HG02571 (cell line): ENCODE measurements at regions not wholly inside any gene's neighbourhood (a gene's known extent, or its start where the extent isn't known, plus 50 kb on each side); places are given as distances from the start of the nearest gene placed in this dataset.
"Not testable (repeated sequence)": the region's sequence is repeated elsewhere in the genome, so short reads cannot be mapped to it uniquely, and the experiment has no call there.

Experiments used
- ATAC-seq: cut with Tn5 transposase; IDR thresholded peaks from one replicate; pipeline ENCODE4 v1.9.1; 2021; ENCODE audit warnings: mild to moderate bottlenecking, moderate library complexity; ENCODE audit not compliant: unreplicated experiment

GRCh38 chr9:100639854-100640253 is 62.0 kb downstream of the CAVIN4 start:
- no peak for ATAC-seq

- no peak for ATAC-seq
Observed at GRCh38 chr9:100640447-100641050, 62.7 kb downstream of the CAVIN4 start.

GRCh38 chr9:100641166-100641565 is 63.3 kb downstream of the CAVIN4 start:
- no peak for ATAC-seq

- no peak for ATAC-seq
Observed at GRCh38 chr9:100652850-100653249, 75.0 kb downstream of the CAVIN4 start.

GRCh38 chr9:100653643-100654334 is 75.9 kb downstream of the CAVIN4 start:
- no peak for ATAC-seq

- ATAC-seq, result not testable (repeated sequence)
Observed at GRCh38 chr9:100656851-100657250, 79.0 kb downstream of the CAVIN4 start.

GRCh38 chr9:100661668-100662067 is 83.8 kb downstream of the CAVIN4 start:
- no peak for ATAC-seq

GRCh38 chr9:100662122-100662521 is 84.2 kb downstream of the CAVIN4 start:
- no peak for ATAC-seq

GRCh38 chr9:100667448-100667847 is 89.6 kb downstream of the CAVIN4 start:
- ATAC-seq, result no peak

GRCh38 chr9:100668024-100668423 is 90.1 kb downstream of the CAVIN4 start:
- no peak for ATAC-seq

GRCh38 chr9:100669968-100670367 is 92.1 kb downstream of the CAVIN4 start:
- ATAC-seq, result no peak

- ATAC-seq, result no peak
Observed at GRCh38 chr9:100670719-100671118, 92.8 kb downstream of the CAVIN4 start.

- ATAC-seq, result no peak
Observed at GRCh38 chr9:100671898-100672297, 94.0 kb downstream of the CAVIN4 start.

GRCh38 chr9:100673249-100673648 is 95.4 kb downstream of the CAVIN4 start:
- ATAC-seq, result no peak

- no peak for ATAC-seq
Observed at GRCh38 chr9:100674419-100675122, 96.7 kb downstream of the CAVIN4 start.

GRCh38 chr9:100679834-100680233 is 102.0 kb downstream of the CAVIN4 start:
- no peak for ATAC-seq

GRCh38 chr9:100686420-100686819 is 108.5 kb downstream of the CAVIN4 start:
- ATAC-seq, result no peak

- no peak for ATAC-seq
Observed at GRCh38 chr9:100689635-100690034, 111.8 kb downstream of the CAVIN4 start.

GRCh38 chr9:100690438-100690837 is 112.6 kb downstream of the CAVIN4 start:
- ATAC-seq, result no peak

GRCh38 chr9:100697339-100697738 is 119.5 kb downstream of the CAVIN4 start:
- ATAC-seq, result no peak

- no peak for ATAC-seq
Observed at GRCh38 chr9:100698945-100699344, 121.1 kb downstream of the CAVIN4 start.

- ATAC-seq, result no peak
Observed at GRCh38 chr9:100699668-100700067, 121.8 kb downstream of the CAVIN4 start.
